ENCODE measurements at regions not wholly inside any gene's neighbourhood (a gene's known extent, or its start where the extent isn't known, plus 50 kb on each side); places are given as distances from the start of the nearest gene placed in this dataset.

GRCh38 chr13:53873558-53873957 lies 844.9 kb downstream of the OLFM4 start:
- no peak for TF ChIP-seq CTCF (IDR thresholded peaks at IDR 0.05)
- TF ChIP-seq POLR2AphosphoS5 (IDR thresholded peaks at IDR 0.05): no peak
- TF ChIP-seq POLR2A (IDR thresholded peaks at IDR 0.05): no peak
